ENCODE measurements at regions not wholly inside any gene's neighbourhood (a gene's known extent, or its start where the extent isn't known, plus 50 kb on each side); places are given as distances from the start of the nearest gene placed in this dataset.
"Not testable (repeated sequence)": the region's sequence is repeated elsewhere in the genome, so short reads cannot be mapped to it uniquely, and the experiment has no call there.

GRCh38 chr22:25413620-25414019 lies 150.9 kb upstream of the GRK3 start:
- DNase-seq (ENCODE audit: low read depth in 2 of 2, low spot score in 1 of 2), result no peak

- not testable (repeated sequence) for DNase-seq (ENCODE audit: low read depth in 2 of 2, low spot score in 1 of 2)
Observed at GRCh38 chr22:25415731-25416130, 148.7 kb upstream of the GRK3 start.

DNA sequence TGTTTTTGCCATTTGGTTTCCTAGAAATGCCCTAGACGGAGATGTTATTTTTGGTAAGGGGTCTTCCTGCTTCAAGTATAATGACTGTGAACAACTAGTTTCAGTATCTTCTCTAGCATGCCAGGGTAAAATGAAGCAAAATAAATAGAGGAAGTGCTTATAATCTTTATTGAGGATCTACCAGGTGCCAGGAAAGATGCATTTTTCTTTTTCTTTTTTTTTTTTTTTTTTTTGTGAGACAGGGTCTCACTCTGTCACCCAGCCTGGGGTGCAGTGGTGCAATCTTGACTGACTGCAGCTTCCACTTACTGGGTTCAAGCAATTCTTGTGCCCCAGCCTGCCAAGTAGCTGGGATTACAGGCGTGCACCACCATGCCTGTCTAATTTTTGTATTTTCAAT lies 146.6 kb upstream of the GRK3 start:
- DNase-seq (ENCODE audit: low read depth in 2 of 2, low spot score in 1 of 2), result not testable (repeated sequence)

DNA sequence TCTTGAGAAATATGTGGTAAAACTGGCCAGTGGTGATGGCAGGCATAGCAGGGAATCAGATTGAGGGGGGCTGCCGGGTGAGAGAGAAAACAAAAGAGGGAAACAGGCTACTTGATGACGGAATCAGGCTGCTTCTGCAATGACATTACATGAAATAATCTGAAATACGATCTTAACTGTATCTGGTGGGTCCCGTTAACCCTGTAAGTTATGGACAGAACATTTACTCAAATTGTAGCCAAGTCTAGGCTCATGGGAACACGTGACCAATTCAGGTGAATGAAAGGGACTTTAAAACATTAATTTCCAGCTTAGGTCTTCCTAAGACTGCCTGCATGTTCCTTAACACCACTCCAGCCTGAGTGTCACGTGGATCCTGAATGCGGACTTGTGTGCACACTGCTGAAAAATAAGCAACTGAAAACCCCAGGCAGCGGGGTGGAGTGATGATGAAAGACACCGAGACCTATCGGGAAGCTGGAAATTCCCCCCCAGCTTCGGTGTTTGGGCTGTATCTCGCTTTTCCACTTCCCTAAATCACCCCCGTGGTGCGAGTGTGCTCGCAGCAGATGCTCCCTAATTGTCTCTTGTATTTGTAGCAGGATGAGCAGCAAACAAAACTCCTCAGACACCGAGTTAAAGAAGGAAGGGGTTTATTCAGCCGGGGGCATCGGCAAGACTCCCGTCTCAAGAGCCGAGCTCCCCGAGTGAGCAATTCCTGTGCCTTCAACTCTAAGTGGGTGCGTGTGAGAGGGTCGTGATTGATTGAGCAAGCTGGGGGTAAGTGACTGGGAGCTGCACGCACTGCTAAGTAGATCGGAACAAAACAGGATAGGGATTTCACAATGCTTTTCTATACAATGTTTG lies 145.0 kb upstream of the GRK3 start:
- no peak for DNase-seq (ENCODE audit: low read depth in 2 of 2, low spot score in 1 of 2)

DNA sequence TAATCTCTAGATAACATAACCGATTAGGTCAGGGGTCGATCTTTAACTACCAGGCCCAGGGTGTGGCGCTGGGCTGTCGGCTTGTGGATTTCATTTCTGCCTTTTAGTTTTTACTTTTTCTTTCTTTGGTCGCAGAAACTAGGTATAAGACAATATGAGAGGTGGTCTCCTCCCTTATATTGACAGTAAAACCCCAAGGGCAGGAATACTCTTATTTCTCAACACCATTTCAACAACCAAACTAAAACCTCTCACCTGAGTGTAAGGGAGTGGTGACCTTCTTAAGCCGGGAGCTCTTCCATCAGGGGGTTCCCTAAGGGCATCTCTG lies 144.4 kb upstream of the GRK3 start:
- not testable (repeated sequence) for DNase-seq (ENCODE audit: low read depth in 2 of 2, low spot score in 1 of 2)

- no peak for DNase-seq (ENCODE audit: low read depth in 2 of 2, low spot score in 1 of 2)
Observed at GRCh38 chr22:25420471-25420924, 144.0 kb upstream of the GRK3 start.

- DNase-seq (ENCODE audit: low read depth in 2 of 2, low spot score in 1 of 2), result no peak
Observed at GRCh38 chr22:25420925-25421904, 143.3 kb upstream of the GRK3 start.

- not testable (repeated sequence) for DNase-seq (ENCODE audit: low read depth in 2 of 2, low spot score in 1 of 2)
Observed at GRCh38 chr22:25426530-25427308, 137.8 kb upstream of the GRK3 start.

GRCh38 chr22:25431637-25432342 lies 132.7 kb upstream of the GRK3 start:
- DNase-seq (ENCODE audit: low read depth in 2 of 2, low spot score in 1 of 2), result not testable (repeated sequence)

DNA sequence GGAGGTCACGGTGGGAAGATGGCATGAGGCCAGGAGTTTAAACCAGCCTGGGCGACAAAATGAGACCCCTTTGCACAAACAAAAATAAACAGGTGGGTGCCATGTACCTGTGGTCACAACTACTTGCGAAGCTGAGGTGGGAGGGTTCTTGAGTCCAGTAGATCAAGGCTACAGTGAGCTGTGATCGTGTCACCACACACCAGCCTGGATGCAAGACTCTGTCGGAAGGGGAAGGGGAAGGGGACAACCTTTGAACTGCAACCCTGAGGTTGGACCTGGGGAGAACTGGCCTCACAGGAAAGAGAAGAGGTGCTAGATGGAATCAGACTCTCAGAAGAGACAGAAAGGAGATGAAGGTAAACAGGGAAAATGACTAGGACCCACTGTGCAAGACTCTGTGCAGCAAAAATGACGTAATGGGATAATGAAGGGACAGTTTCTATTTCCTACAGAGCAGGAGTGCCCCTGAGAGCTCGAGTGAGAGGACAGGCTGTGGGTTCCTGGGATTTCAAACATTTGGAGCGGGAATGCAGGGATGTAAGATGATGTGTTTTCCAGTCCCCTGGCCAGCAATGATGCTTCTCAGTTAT lies 131.0 kb upstream of the GRK3 start:
- DNase-seq (ENCODE audit: low read depth in 2 of 2, low spot score in 1 of 2), result not testable (repeated sequence)

- DNase-seq (ENCODE audit: low read depth in 2 of 2, low spot score in 1 of 2), result no peak
Observed at GRCh38 chr22:25437414-25438160, 126.9 kb upstream of the GRK3 start.

GRCh38 chr22:25447067-25447685 lies 117.3 kb upstream of the GRK3 start:
- DNase-seq (ENCODE audit: low read depth in 2 of 2, low spot score in 1 of 2), result no peak

- DNase-seq (ENCODE audit: low read depth in 2 of 2, low spot score in 1 of 2), result peak; percentile 69 to 86
Observed at GRCh38 chr22:25447686-25448434, 116.6 kb upstream of the GRK3 start.

- no peak for DNase-seq (ENCODE audit: low read depth in 2 of 2, low spot score in 1 of 2)
Observed at GRCh38 chr22:25448435-25449051, 115.9 kb upstream of the GRK3 start.

GRCh38 chr22:25449781-25450317 lies 114.6 kb upstream of the GRK3 start:
- DNase-seq (ENCODE audit: low read depth in 2 of 2, low spot score in 1 of 2), result no peak

DNA sequence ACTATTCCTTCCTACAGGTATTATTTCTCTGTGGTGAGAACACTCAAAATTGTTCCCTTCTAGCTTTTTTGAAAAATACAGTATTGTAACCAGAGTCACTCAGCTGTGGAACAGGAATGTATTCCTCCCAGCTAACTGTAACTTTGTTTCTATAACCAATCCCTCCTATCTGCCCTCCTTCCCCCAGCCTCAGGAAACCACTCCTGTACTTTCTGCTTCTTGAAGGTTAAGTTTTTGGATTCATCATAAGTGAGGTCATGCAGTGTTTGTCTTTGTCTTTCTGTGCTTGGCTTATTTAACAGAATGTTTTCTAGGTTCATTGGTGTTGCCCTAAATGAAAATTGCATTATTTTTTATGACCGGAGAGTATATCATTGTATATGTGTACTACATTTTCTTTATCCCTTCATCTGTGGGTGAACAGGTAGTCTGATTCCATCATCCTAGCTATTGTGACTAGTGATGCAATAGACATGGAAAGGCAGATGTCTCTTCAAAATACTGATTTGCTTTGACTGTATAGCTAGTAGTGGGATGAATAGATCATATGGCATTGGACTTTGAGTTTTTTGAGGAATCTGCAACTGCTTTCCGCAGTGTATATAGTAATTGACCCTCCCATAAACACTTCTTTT lies 112.9 kb upstream of the GRK3 start:
- no peak for DNase-seq (ENCODE audit: low read depth in 2 of 2, low spot score in 1 of 2)

- no peak for DNase-seq (ENCODE audit: low read depth in 2 of 2, low spot score in 1 of 2)
Observed at GRCh38 chr22:25452116-25452700, 112.3 kb upstream of the GRK3 start.

All from stimulated activated CD8-positive, alpha-beta memory T cell treated with anti-CD3 and anti-CD28 coated beads, Interleukin-4, amount 100 ng/mL, for 4 hours (primary cell).